LHCN-M2 (cell line): ENCODE measurements at regions not wholly inside any gene's neighbourhood (a gene's known extent, or its start where the extent isn't known, plus 50 kb on each side); places are given as distances from the start of the nearest gene placed in this dataset.

Experiments used
- DNase-seq: peaks from one replicate; pipeline ENCODE4 v3.0.0-alpha.2; 2012; ENCODE audit warnings: low read depth

GRCh38 chr14:101133068-101133467, 229.5 kb upstream of the RTL1 start:
- DNase-seq: no peak

DNA sequence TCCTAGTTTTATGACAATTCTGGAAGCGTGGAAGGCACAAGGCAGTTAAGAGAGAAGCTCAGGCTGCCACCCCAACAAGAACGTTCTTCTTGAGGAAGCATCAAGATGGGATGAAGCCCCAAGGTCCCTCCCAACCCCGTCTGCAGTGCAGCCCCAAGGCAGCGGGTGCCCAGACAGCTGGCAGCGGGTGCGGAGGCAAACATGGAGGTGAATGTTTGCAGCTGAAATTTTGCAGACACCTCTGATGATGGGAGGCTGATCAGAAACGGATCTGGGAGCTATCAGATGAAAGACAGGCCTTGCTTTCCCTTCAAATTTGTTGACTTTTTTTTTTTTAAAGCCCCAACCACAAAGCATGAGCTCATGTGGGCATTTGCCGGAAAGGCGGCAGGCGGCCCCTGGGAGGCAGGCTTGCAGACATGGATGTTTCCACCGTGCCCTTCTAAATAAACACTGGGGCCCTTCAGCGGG, 230.7 kb upstream of the RTL1 start:
- no peak for DNase-seq

DNA sequence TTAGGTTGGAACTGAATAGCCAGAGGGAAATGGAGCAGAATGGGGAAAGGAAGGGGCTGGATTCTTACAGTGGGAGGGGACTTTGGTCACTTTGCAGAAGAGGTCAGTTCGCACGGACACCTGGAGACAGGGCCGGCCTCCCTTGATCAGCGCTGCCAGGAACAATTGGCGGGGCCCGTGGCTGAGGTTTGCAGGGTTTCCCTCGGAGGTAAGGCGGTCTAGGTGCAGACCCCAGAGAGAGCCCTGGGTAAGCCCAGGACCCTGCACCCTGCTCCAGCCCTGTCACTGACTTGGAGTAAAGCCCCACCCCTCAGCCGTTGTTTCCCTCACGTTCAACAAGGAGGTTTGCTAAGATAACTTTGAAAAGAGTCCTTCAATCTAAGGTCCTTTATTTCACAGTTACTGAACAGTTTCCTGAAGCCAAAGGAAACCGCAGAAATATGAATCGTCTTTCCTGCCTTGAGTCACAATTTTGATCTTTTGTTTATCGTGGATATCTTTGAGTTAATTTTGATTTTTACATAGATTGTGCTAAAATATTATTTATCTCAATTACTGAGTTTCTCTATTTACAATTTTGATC, 231.4 kb upstream of the RTL1 start:
- DNase-seq: no peak

- DNase-seq: no peak
Measured at GRCh38 chr14:101135796-101136742, 232.5 kb upstream of the RTL1 start.

- DNase-seq: no peak
Measured at GRCh38 chr14:101137234-101137633, 233.7 kb upstream of the RTL1 start.

DNA sequence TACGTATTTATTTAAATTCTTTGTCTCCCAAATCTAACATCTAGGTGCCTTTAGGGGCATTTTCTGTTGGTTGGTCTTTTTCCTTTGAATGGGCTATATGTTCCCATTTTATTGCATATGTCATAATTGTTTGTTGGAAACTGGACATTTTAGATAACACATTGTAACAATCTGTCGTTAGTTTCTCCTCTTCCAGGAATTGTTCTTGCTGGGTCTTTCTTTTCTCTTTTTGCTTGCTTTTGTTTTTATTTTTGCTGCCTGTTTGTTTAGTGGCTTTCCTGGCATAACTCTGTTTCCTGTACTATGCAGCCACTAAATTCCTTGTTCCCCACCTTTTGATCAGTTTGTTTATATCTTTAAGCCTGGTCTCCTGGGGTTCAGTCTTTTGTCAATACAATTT, 244.3 kb upstream of the RTL1 start:
- DNase-seq: no peak

GRCh38 chr14:101150039-101150610, 246.6 kb upstream of the RTL1 start:
- DNase-seq: no peak

- DNase-seq: no peak
Measured at GRCh38 chr14:101151226-101151926, 247.9 kb upstream of the RTL1 start.

GRCh38 chr14:101151927-101152305, 248.4 kb upstream of the RTL1 start:
- no peak for DNase-seq

GRCh38 chr14:101152855-101153254, 249.3 kb upstream of the RTL1 start:
- DNase-seq: no peak

GRCh38 chr14:101153691-101154090, 250.2 kb upstream of the RTL1 start:
- no peak for DNase-seq

DNA sequence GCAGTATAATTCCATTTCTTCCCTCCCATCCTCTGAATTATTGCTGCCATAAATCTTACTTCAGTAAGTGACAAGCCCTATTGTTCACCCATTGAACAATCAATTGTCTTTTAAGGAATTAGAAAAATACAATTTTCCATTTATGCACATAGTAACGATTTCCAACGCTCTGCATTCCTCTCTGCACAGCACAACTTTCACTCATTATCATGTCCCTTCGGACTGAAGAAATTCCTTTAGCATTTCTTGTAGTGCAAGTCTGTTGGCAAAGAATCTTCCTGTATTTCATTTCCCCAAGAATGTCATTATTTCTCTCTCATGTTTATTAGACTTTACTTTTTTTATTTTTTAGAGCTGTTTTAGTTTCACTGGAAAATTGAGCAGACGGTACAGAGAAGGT, 252.1 kb upstream of the RTL1 start:
- no peak for DNase-seq

GRCh38 chr14:101167428-101167827, 263.9 kb upstream of the RTL1 start:
- no peak for DNase-seq

- DNase-seq: no peak
Measured at GRCh38 chr14:101169267-101169666, 265.7 kb upstream of the RTL1 start.

- DNase-seq: no peak
Measured at GRCh38 chr14:101171650-101172049, 268.1 kb upstream of the RTL1 start.

DNA sequence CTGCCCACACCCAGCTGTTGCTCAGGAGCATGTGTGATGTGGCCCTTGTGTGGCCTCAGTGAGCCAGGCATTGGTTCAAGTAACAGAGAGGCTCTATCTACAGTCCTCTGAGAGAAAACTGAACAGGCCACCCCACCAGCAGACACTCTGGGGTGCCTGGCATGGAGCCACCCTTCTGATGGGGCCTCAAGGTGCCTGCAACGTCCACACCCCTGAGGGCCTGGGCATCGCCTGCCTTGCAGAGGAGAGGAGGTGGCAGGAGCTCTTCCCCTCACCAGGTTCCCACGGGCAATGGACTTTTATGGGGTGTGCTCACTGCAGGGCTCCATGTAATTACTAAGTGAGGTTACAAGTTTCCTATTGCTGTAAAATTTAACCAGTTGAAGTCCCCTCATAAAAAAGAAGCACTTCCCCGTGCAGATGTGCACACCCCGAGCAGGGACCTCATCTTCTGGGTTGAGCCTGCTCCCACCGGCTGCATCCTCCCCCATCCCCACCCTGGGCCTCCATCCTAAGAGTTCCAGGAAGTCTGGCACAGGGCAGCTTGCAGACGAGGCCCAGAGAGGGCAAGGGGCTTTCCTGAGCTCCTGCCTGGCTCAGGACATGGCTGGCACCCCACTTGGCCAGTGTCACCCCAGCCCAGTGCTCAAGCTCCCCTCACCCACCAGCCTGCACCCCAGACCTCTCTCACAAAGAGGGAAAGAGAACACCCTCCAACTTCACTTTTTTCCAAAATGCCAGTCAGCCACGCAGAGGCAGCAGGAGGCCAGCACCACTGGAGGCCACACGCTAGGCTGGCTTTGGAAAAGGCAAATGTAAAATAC, 270.4 kb upstream of the RTL1 start:
- DNase-seq: no peak

DNA sequence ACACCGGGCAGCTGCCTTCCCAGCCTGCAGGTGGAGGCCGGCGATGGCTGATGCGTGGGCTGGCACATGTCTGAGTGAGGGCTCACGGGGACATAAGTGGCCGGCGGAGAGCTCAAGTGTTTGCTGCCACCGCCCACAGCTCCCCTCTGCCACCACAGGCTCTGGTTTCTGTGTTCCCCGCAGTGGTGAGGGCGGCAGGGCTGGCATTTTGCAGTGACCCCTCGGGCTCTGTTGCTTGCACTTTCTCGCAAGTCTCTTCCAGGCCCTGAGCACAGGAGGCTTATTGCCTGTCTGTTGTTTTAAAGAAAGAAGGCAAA, 271.0 kb upstream of the RTL1 start:
- DNase-seq: no peak

- DNase-seq: no peak
Measured at GRCh38 chr14:101174980-101175606, 271.6 kb upstream of the RTL1 start.

GRCh38 chr14:101175731-101176534, 272.4 kb upstream of the RTL1 start:
- no peak for DNase-seq
